Stomach (tissue), 4 donors: ENCODE measurements at regions not wholly inside any gene's neighbourhood (a gene's known extent, or its start where the extent isn't known, plus 50 kb on each side); places are given as distances from the start of the nearest gene placed in this dataset.

ENCODE experiments used
- CTCF ChIP-seq, 7 experiments: fragments of 450-650 bp in 4 of 7; fragments of 200-600 bp in 3 of 7; sonication (generic) in 3 of 7; IDR thresholded peaks; one replicate each; pipeline ENCODE4 v1.5.1; 2016 to 2019; ENCODE audit warnings: antibody characterized with exemption in 7 of 7, control low read depth in 2 of 7, mild to moderate bottlenecking in 1 of 7
- POLR2A ChIP-seq, 4 donors: fragments of 450-650 bp; IDR thresholded peaks; one replicate each; pipeline ENCODE4 v1.6.1; 2016; ENCODE audit warnings: antibody characterized with exemption in 4 of 4, control low read depth in 2 of 4, mild to moderate bottlenecking in 1 of 4, moderate library complexity in 1 of 4

- no peak for TF ChIP-seq POLR2A (IDR thresholded peaks at IDR 0.05)
- no peak for TF ChIP-seq CTCF (IDR thresholded peaks at IDR 0.05)
Observed at GRCh38 chr2:136210455-136210805, 92.5 kb upstream of the CXCR4 start.
